ENCODE measurements at regions not wholly inside any gene's neighbourhood (a gene's known extent, or its start where the extent isn't known, plus 50 kb on each side); places are given as distances from the start of the nearest gene placed in this dataset.
"Not testable (repeated sequence)": the region's sequence is repeated elsewhere in the genome, so short reads cannot be mapped to it uniquely, and the experiment has no call there.

DNA sequence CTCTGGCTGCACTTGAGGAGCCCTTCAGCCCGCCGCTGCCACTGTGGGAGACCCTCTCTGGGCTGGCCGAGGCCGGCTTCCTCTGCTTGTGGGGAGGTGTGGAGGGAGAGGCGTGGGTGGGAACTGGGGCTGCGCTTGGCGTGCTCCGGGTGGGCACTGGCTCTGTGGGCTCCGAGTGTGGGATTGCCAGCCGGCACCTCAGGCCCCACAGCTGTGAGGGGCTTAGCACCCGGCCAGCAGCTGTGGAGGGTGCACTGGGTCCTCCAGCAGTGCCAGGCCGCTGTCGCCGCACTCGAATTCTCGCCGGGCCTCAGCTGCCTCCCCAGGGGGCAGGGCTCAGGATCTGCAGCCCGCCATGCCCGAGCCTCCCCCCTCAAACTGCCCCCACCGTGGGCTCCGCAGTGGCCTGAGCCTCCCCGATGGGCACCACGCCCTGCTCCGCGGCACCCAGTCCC is 808.0 kb upstream of the SOX11 start:
- no peak for DNase-seq

DNA sequence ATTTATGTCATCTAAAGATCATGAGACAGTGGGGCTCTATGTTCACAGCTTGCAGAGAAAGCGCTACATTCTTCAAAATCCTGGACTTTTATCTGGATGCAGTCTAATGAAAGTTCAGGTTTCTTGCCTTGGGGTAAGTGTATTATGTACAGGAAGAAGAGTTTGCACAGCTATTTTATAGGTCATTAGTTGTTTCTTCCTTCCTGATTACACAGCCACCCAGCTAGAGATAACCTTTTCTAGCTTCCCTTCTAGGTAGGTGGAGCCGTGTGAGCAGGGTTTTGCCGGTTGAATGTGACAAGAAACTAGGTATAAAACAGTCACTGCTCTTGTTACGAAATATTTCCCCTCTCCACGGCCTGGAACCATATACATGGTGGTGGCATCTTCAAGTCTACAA is 800.8 kb upstream of the SOX11 start:
- DNase-seq, result no peak

DNA sequence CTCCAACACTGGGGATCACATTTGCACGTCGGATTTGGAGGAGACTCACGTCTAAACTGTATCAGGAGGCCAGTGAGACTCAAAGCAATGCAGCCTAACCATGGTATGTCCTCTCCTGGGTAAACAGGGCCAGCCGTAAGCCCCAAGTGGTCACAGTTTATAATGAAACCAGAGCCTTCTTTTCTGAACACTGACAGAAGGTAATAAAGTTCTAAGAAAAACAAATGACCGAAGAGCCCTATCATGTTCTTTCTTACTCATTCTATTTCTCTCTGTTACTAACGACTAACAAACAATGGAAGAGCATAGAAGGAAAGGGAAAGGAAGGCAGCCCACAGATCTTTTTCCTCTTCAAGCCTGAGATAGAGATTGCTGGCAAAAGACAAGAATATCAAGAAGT is 796.8 kb upstream of the SOX11 start:
- DNase-seq, result no peak

- no peak for DNase-seq
Measured at GRCh38 chr2:4898706-4899105, 793.5 kb upstream of the SOX11 start.

- DNase-seq, result no peak
Measured at GRCh38 chr2:4900242-4900641, 791.9 kb upstream of the SOX11 start.

DNA sequence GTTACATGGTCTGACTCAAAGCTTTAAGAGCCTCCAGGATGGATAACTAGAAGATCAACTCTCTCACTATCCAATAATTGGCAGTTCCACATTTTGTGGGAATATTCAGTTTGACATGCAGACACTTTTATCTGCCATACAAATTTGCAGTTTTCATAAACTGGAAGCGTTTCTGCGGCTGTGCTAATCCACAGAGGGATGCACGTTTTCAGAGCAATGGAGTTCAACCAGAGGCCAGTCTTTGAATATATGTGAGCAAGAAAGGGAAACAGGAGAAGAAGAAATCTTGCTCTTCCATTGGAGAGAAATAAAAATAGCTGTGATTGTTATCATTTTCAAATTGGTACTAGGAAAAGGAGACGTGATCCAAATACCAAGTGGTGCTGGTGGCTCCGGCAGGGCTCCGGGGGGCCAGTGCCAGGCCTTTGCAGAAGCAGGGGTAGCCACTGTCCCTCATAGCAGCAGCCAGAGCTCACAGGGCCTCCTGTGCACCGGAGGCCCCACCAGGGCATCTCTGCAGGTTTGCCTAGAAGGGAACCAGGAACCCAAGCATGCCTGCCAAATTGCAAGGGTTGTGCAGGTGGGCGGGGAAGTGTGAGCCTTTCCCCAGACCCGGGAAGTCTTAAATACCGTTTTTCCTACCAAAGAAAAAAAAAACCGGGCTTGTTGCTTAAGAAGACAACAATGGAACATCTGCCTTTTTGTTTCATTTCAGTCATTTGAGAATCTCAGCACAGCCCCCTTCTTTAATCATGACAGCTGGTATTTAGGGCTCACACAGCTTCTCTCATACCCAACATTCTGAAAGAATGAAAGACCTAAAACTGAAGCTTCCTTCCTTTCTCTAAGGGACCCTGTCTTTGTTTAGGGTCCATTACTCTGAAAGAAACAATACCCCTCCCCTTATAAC is 791.1 kb upstream of the SOX11 start:
- no peak for DNase-seq

- no peak for DNase-seq
Measured at GRCh38 chr2:4903656-4904348, 788.4 kb upstream of the SOX11 start.

- no peak for DNase-seq
Measured at GRCh38 chr2:4908461-4908860, 783.7 kb upstream of the SOX11 start.

- DNase-seq, result no peak
Measured at GRCh38 chr2:4909346-4910009, 782.7 kb upstream of the SOX11 start.

- no peak for DNase-seq
Measured at GRCh38 chr2:4914036-4914435, 778.1 kb upstream of the SOX11 start.

- no peak for DNase-seq
Measured at GRCh38 chr2:4914551-4914950, 777.6 kb upstream of the SOX11 start.

DNA sequence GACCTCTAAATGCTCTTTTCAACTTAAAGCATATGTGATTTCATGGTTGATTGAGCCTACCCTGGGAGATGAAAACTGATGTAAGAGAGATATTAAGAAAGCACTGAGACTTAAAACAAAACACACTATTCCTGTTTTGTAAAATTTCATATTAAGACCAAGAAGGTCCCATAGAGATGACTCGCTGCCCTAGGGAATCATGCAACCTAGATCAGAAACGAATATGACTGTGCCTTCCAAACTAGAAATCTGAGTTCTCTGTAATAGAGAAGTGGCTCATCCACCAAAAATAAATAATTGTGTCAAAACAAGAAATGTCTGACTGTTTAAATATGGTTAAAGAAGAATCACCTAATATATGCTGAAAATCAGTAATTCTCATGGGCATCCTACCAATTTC is 776.8 kb upstream of the SOX11 start:
- no peak for DNase-seq

DNA sequence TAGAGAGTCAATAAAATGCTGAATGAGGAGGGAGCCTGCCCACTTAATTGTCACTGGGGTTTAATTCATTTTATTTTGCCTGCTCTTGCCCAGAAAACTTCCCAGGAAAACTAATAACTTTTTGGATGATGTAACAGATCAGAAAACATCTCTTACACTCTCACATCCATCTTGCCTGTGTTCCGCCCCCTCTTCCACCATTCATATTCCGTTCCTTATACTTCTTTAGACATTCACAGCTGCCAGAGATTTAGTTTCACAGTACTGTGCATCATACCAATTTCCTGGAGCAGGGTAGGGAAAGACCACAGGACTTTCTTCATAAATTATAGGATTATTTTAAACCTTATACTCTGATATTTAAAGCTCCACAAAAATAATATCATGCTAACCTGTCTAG is 776.1 kb upstream of the SOX11 start:
- DNase-seq, result no peak

- no peak for DNase-seq
Measured at GRCh38 chr2:4930704-4931103, 761.5 kb upstream of the SOX11 start.

DNA sequence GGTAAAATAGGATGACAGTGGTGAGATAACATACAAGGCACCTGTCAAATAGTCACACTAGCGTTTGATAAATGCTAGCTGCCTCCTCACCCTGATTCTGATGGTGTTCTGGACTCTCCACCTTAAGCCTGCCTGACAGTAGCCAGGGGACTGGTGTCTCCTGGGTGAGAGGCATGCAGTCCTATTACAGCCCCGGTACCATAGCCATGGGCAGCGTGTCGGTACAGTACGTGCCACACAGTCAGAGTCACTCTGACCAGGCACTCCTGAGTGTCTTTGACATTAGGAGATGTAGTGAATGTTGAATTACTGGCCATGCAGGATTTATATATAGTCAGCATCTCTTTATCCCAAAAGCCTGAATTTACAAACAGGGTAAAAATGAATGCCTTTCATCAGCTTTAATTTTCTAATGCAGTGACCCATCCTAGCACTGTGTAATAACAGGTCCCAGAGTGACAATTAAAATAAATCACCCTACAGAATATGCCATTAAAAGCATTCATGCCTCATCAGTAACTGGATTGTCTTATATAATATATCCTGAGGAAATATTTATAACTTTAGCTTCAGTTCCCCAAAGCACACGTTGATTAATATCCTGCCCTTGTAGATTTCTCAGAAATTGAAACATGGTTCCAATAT is 760.3 kb upstream of the SOX11 start:
- DNase-seq, result no peak

- DNase-seq, result not testable (repeated sequence)
Measured at GRCh38 chr2:4935291-4935690, 756.9 kb upstream of the SOX11 start.

DNA sequence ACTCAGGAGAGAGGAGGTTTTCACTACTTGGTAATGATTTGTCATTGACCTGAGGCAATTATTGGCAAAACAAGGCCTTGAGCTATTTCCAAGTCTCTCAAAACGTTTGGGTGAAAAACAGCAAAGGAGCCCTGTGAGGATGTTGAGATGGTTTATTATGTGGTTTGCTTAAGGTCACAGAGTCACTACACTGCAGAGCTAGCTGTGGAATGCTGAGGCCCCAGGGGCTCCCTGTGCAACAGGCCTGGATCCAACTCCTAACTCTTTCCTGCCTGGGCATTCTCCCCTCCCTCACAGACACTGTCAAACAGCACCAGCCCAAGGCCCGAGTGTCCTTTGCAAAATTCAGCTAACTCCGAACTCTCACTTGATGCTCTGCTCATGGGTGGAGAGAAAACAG is 754.6 kb upstream of the SOX11 start:
- no peak for DNase-seq

DNA sequence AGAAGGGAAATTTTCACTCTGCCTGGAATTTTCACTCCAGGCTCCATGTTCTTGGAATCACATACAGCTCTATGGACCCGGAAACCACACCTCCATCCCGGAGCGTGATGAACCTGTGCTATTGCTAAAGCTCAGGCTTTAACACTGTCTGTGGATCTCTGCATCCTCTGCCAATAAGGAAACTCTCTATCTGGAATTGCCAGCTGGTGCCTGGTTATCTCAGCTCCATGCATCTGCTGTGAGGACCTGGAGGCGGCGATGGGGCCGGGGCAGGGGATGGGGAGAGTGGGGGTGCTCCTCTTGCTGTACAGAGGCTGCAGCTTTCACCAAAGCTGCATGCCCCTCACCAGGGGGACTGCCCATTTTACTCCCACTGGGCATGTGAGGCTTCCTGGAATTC is 754.0 kb upstream of the SOX11 start:
- no peak for DNase-seq

DNA sequence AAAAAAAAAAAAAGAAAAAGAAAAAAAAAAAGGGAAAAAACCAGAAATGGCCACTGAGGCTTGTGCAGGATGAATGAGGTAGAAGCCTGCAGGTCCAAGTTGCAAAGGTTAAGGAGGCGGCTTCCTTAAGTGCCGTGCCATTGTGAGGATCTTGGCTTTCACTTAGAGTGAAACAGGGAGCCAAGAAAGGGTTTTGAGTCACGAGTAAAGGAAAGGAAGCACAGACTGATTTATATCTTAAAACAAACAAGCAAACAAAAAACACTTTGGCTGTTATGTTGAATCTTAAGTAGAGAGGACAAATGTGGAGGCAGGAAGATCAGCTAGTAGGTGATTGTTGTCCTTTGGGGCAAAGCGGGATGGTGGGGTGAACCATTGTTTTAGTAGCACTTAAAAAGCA is 749.7 kb upstream of the SOX11 start:
- no peak for DNase-seq

DNA sequence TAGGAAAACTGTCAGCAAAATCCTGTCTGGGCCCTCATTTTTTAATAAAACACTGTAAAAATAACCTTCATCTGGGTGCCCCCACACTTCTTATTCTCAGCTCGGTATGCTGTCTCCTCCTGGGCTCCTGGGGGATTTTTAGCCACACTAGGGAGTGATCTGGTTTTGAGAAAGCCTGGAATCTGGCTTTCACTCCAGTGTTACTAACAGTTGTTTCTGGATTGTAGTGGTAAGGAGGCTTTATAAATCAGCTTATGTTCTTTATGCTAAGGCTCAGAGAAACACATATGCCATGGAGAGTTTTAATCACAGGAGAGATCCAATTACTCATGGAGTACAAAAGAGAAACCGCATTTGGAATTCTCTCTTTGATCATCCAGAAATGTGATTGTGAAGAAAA is 744.3 kb upstream of the SOX11 start:
- no peak for DNase-seq

DNA sequence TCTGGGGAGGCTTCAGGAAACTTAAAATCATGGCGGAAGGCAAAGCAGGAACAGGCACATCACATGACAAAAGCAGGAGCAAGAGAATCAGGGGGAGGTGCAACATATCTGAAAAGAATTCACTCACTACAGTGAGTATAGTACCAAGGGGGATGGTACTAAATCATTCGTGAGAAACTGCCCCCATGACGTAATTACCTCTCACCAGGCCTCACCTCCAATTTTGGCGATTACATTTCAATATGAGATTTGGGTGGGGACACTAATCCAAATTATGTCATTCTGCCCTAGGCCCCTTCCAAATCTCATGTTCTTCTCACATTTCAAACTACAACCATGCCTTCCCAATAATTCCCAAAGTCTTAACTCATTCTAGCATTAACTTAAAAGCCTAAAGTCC is 740.8 kb upstream of the SOX11 start:
- no peak for DNase-seq

GRCh38 chr2:4959219-4959618 is 733.0 kb upstream of the SOX11 start:
- no peak for DNase-seq

GRCh38 chr2:4962419-4962818 is 729.8 kb upstream of the SOX11 start:
- DNase-seq, result no peak
